CD4-positive, alpha-beta T cell treated with Interleukin-4 for 4 hours (primary cell): ENCODE measurements at regions not wholly inside any gene's neighbourhood (a gene's known extent, or its start where the extent isn't known, plus 50 kb on each side); places are given as distances from the start of the nearest gene placed in this dataset.

Source experiments
- DNase-seq: peaks from one replicate; pipeline ENCODE4 v3.0.0-alpha.2; 2020

GRCh38 chr18:24841536-24841935, 381.1 kb downstream of the HRH4 start:
- DNase-seq, result no peak

GRCh38 chr18:24843123-24843522, 382.7 kb downstream of the HRH4 start:
- no peak for DNase-seq

GRCh38 chr18:24846138-24846537, 385.7 kb downstream of the HRH4 start:
- DNase-seq, result no peak

- no peak for DNase-seq
Measured at GRCh38 chr18:24850532-24850931, 390.1 kb downstream of the HRH4 start.

GRCh38 chr18:24853076-24853475, 392.6 kb downstream of the HRH4 start:
- no peak for DNase-seq

- no peak for DNase-seq
Measured at GRCh38 chr18:24860978-24861680, 400.7 kb downstream of the HRH4 start.

GRCh38 chr18:24862201-24862816, 401.9 kb downstream of the HRH4 start:
- DNase-seq, result no peak

GRCh38 chr18:24868311-24868710, 407.9 kb downstream of the HRH4 start:
- no peak for DNase-seq

- no peak for DNase-seq
Measured at GRCh38 chr18:24868760-24869237, 408.4 kb downstream of the HRH4 start.

GRCh38 chr18:24869285-24869684, 408.8 kb downstream of the HRH4 start:
- no peak for DNase-seq

GRCh38 chr18:24875286-24875685, 414.8 kb downstream of the HRH4 start:
- no peak for DNase-seq

GRCh38 chr18:24875777-24876176, 415.3 kb downstream of the HRH4 start:
- no peak for DNase-seq

- no peak for DNase-seq
Measured at GRCh38 chr18:24876266-24876665, 415.8 kb downstream of the HRH4 start.

GRCh38 chr18:24877066-24877465, 416.6 kb downstream of the HRH4 start:
- no peak for DNase-seq

- DNase-seq, result no peak
Measured at GRCh38 chr18:24877546-24877945, 417.1 kb downstream of the HRH4 start.

- no peak for DNase-seq
Measured at GRCh38 chr18:24878289-24878688, 417.9 kb downstream of the HRH4 start.

GRCh38 chr18:24885276-24885675, 424.8 kb downstream of the HRH4 start:
- DNase-seq, result no peak

GRCh38 chr18:24894880-24895279, 434.4 kb downstream of the HRH4 start:
- DNase-seq, result no peak

GRCh38 chr18:24897461-24897860, 437.0 kb downstream of the HRH4 start:
- no peak for DNase-seq

GRCh38 chr18:24910221-24910620, 441.7 kb downstream of the ZNF521 start:
- DNase-seq, result no peak

GRCh38 chr18:24913507-24914170, 438.3 kb downstream of the ZNF521 start:
- DNase-seq, result no peak

- DNase-seq, result no peak
Measured at GRCh38 chr18:24914171-24914525, 437.8 kb downstream of the ZNF521 start.

- no peak for DNase-seq
Measured at GRCh38 chr18:24914685-24915084, 437.3 kb downstream of the ZNF521 start.

- DNase-seq, result no peak
Measured at GRCh38 chr18:24915547-24915946, 436.4 kb downstream of the ZNF521 start.
